Eye (tissue), 1 donor: ENCODE measurements at regions not wholly inside any gene's neighbourhood (a gene's known extent, or its start where the extent isn't known, plus 50 kb on each side); places are given as distances from the start of the nearest gene placed in this dataset.
"Not testable (repeated sequence)": the region's sequence is repeated elsewhere in the genome, so short reads cannot be mapped to it uniquely, and the experiment has no call there.

Experiments
- DNase-seq: peaks from one replicate; pipeline ENCODE4 v3.0.0-alpha.2; 2015

GRCh38 chr1:149364188-149364981, 110.5 kb upstream of the NBPF19 start:
- not testable (repeated sequence) for DNase-seq

GRCh38 chr1:149366402-149366801, 108.4 kb upstream of the NBPF19 start:
- not testable (repeated sequence) for DNase-seq

GRCh38 chr1:149367472-149368044, 107.3 kb upstream of the NBPF19 start:
- not testable (repeated sequence) for DNase-seq

- not testable (repeated sequence) for DNase-seq
Measured at GRCh38 chr1:149368337-149368736, 106.5 kb upstream of the NBPF19 start.

- not testable (repeated sequence) for DNase-seq
Measured at GRCh38 chr1:149369081-149369480, 105.8 kb upstream of the NBPF19 start.

- not testable (repeated sequence) for DNase-seq
Measured at GRCh38 chr1:149371955-149372354, 102.9 kb upstream of the NBPF19 start.

- not testable (repeated sequence) for DNase-seq
Measured at GRCh38 chr1:149378462-149378861, 96.4 kb upstream of the NBPF19 start.

- peak; percentile 79 for DNase-seq
Measured at GRCh38 chr1:149390173-149390926, 84.5 kb upstream of the NBPF19 start.

- not testable (repeated sequence) for DNase-seq
Measured at GRCh38 chr1:149390931-149391330, 83.9 kb upstream of the NBPF19 start.

GRCh38 chr1:149395802-149396201, 79.0 kb upstream of the NBPF19 start:
- not testable (repeated sequence) for DNase-seq

GRCh38 chr1:149398527-149398926, 76.3 kb upstream of the NBPF19 start:
- DNase-seq = not testable (repeated sequence)

GRCh38 chr1:149408404-149408803, 66.4 kb upstream of the NBPF19 start:
- DNase-seq = not testable (repeated sequence)

GRCh38 chr1:149415373-149415772, 59.5 kb upstream of the NBPF19 start:
- not testable (repeated sequence) for DNase-seq

GRCh38 chr1:149418782-149419181, 56.1 kb upstream of the NBPF19 start:
- not testable (repeated sequence) for DNase-seq

GRCh38 chr1:149423122-149423521, 51.7 kb upstream of the NBPF19 start:
- DNase-seq = peak; percentile 4
